ENCODE measurements at regions not wholly inside any gene's neighbourhood (a gene's known extent, or its start where the extent isn't known, plus 50 kb on each side); places are given as distances from the start of the nearest gene placed in this dataset.

GRCh38 chrX:121975671-121976070 lies 928.3 kb downstream of the GLUD2 start:
- TF ChIP-seq, protein P1, sequence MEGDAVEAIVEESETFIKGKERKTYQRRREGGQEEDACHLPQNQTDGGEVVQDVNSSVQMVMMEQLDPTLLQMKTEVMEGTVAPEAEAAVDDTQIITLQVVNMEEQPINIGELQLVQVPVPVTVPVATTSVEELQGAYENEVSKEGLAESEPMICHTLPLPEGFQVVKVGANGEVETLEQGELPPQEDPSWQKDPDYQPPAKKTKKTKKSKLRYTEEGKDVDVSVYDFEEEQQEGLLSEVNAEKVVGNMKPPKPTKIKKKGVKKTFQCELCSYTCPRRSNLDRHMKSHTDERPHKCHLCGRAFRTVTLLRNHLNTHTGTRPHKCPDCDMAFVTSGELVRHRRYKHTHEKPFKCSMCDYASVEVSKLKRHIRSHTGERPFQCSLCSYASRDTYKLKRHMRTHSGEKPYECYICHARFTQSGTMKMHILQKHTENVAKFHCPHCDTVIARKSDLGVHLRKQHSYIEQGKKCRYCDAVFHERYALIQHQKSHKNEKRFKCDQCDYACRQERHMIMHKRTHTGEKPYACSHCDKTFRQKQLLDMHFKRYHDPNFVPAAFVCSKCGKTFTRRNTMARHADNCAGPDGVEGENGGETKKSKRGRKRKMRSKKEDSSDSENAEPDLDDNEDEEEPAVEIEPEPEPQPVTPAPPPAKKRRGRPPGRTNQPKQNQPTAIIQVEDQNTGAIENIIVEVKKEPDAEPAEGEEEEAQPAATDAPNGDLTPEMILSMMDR (IDR thresholded peaks at IDR 0.05; ENCODE audit: low read depth, low read length), result no peak
- no peak for TF ChIP-seq EZH2phosphoT487 (IDR thresholded peaks at IDR 0.05; ENCODE audit: low read depth)
